SK-N-SH (cell line): ENCODE measurements at regions not wholly inside any gene's neighbourhood (a gene's known extent, or its start where the extent isn't known, plus 50 kb on each side); places are given as distances from the start of the nearest gene placed in this dataset.

ENCODE experiments used
- CTCF ChIA-PET: fragments of 300-600, 350-600 bp; formaldehyde crosslinking; extraction: SDS; loops from one replicate; lab custom pipeline; 2021; lab: Yijun Ruan, JAX
- POLR2A ChIA-PET: fragments of 350-600 bp; sonication (Branson Sonifier 250); formaldehyde crosslinking; extraction: SDS; loops from one replicate; lab custom pipeline; 2020; ENCODE audit warnings: antibody characterized with exemption, inconsistent platforms; lab: Yijun Ruan, JAX
- DNase-seq: peaks from one replicate; pipeline ENCODE4 v3.0.0; 2012
- H2AFZ ChIP-seq: fragments of 200-600 bp; sonication (generic); 2 replicates; pipeline ENCODE4 v1.8.1; 2016; ENCODE audit warnings: antibody characterized with exemption, mild to moderate bottlenecking, low read depth
- H3F3A ChIP-seq: fragments of 200-600 bp; sonication (generic); replicated peaks from 2 replicates; pipeline ENCODE3; 2016; ENCODE audit warnings: antibody characterized with exemption, mild to moderate bottlenecking; ENCODE audit not compliant: insufficient read depth
- H3K27ac ChIP-seq, 2 experiments: fragments of 200-500 bp in 1 of 2; fragments of 200-600 bp in 1 of 2; sonication (Bioruptor generic) in 1 of 2; sonication (generic), shearing (Covaris generic) in 1 of 2; 2 replicates each; pipeline versions ENCODE4 v1.5.1 to v1.6.1; 2014 to 2016; ENCODE audit warnings: low read depth in 2 of 2, inconsistent platforms in 1 of 2, low read length in 1 of 2, mild to moderate bottlenecking in 1 of 2, mixed read lengths in 1 of 2
- H3K27me3 ChIP-seq: fragments of 200-600 bp; sonication (generic), shearing (Covaris generic); 2 replicates; pipeline ENCODE4 v1.6.1; 2016; ENCODE audit warnings: mixed run types; ENCODE audit not compliant: insufficient read depth
- H3K36me3 ChIP-seq, 2 experiments: fragments of 200-500 bp in 1 of 2; fragments of 200-600 bp in 1 of 2; sonication (Bioruptor generic) in 1 of 2; sonication (generic) in 1 of 2; replicated peaks in 1 of 2; 2 replicates each; pipeline versions ENCODE3 to v1.5.1; 2014 to 2016; ENCODE audit warnings: low read length in 1 of 2, mild to moderate bottlenecking in 1 of 2; ENCODE audit not compliant: insufficient read depth in 2 of 2, control insufficient read depth in 1 of 2
- H3K4me1 ChIP-seq, 2 experiments: fragments of 200-500 bp in 1 of 2; fragments of 200-600 bp in 1 of 2; sonication (Bioruptor generic) in 1 of 2; sonication (generic), shearing (Covaris generic) in 1 of 2; 2 replicates each; pipeline versions ENCODE4 v1.5.1 to v1.6.1; 2014 to 2016; ENCODE audit warnings: low read depth in 1 of 2, low read length in 1 of 2, mixed run types in 1 of 2; ENCODE audit not compliant: insufficient read depth in 2 of 2, control insufficient read depth in 1 of 2
- H3K4me2 ChIP-seq: fragments of 200-600 bp; sonication (generic), shearing (Covaris generic); 2 replicates; pipeline ENCODE4 v1.6.1; 2017; ENCODE audit warnings: mixed run types
- H3K4me3 ChIP-seq, 2 experiments: fragments of 200-500 bp in 1 of 2; fragments of 200-600 bp in 1 of 2; sonication (Bioruptor generic) in 1 of 2; sonication (generic), shearing (Covaris generic) in 1 of 2; 2 replicates each; pipeline versions ENCODE4 v1.5.1 to v1.8.1; 2014 to 2016; ENCODE audit warnings: low read depth in 2 of 2, inconsistent platforms in 1 of 2, low read length in 1 of 2, mild to moderate bottlenecking in 1 of 2, mixed read lengths in 1 of 2, moderate library complexity in 1 of 2
- H3K79me2 ChIP-seq: fragments of 200-600 bp; sonication (generic); 2 replicates; pipeline ENCODE4 v1.8.1; 2017; ENCODE audit warnings: mild to moderate bottlenecking; ENCODE audit not compliant: insufficient read depth
- H3K9ac ChIP-seq: fragments of 200-600 bp; sonication (generic); 2 replicates; pipeline ENCODE4 v1.6.1; 2017; ENCODE audit warnings: mixed run types
- H3K9me2 ChIP-seq: fragments of 200-600 bp; sonication (generic); 2 replicates; pipeline ENCODE4 v1.6.1; 2017; ENCODE audit warnings: mixed run types
- H3K9me3 ChIP-seq: fragments of 200-600 bp; sonication (generic); 2 replicates; pipeline ENCODE4 v1.6.1; 2017; ENCODE audit warnings: mixed run types, mild to moderate bottlenecking, moderate library complexity
- H4K20me1 ChIP-seq: fragments of 200-600 bp; sonication (generic); 2 replicates; pipeline ENCODE4 v1.6.1; 2017; ENCODE audit warnings: mild to moderate bottlenecking, mixed run types; ENCODE audit not compliant: insufficient read depth
- CHD2 ChIP-seq: fragments of 150-350 bp; IDR thresholded peaks from 2 replicates; pipeline ENCODE4 v1.6.1; 2018; ENCODE audit warnings: low read length; ENCODE audit not compliant: partially characterized antibody
- ELF1 ChIP-seq: IDR thresholded peaks from 2 replicates; pipeline ENCODE4 v1.4.0; 2012
- EP300 ChIP-seq, 2 experiments: IDR thresholded peaks; 2 replicates each; pipeline versions ENCODE4 v1.4.0 to v1.6.1; 2012; ENCODE audit warnings: borderline replicate concordance in 1 of 2, low read depth in 1 of 2, low read length in 1 of 2
- FOXJ3 ChIP-seq: sonication (generic); formaldehyde crosslinking; IDR thresholded peaks from 2 replicates; pipeline ENCODE4 v1.5.1; 2020; ENCODE audit warnings: mild to moderate bottlenecking, missing genetic modification reagents
- GABPA ChIP-seq: IDR thresholded peaks from 2 replicates; pipeline ENCODE4 v1.4.0; 2012; ENCODE audit warnings: low read depth, mild to moderate bottlenecking
- GATA2 ChIP-seq: sonication (generic); formaldehyde crosslinking; IDR thresholded peaks from 2 replicates; pipeline ENCODE4 v1.5.0; 2020; ENCODE audit warnings: mild to moderate bottlenecking, missing genetic modification reagents
- IRF3 ChIP-seq: fragments of 150-350 bp; IDR thresholded peaks from 2 replicates; pipeline ENCODE4 v1.6.1; 2016; ENCODE audit warnings: mild to moderate bottlenecking, low read depth, low read length
- MAX ChIP-seq: IDR thresholded peaks from 2 replicates; pipeline ENCODE4 v1.4.0; 2012; ENCODE audit warnings: low read depth
- MEF2A ChIP-seq: IDR thresholded peaks from 2 replicates; pipeline ENCODE4 v1.4.0; 2012; ENCODE audit warnings: low read depth, borderline replicate concordance
- MXI1 ChIP-seq: IDR thresholded peaks from 2 replicates; pipeline ENCODE4 v1.6.1; 2012; ENCODE audit warnings: mild to moderate bottlenecking, low read depth, low read length, improper control_type of control experiment
- NFIC ChIP-seq: IDR thresholded peaks from 2 replicates; pipeline ENCODE4 v1.4.0; 2012; ENCODE audit warnings: borderline replicate concordance
- NRF1 ChIP-seq: IDR thresholded peaks from 2 replicates; pipeline ENCODE4 v1.6.1; 2012; ENCODE audit warnings: low read depth, mild to moderate bottlenecking, low read length
- PBX3 ChIP-seq: IDR thresholded peaks from 2 replicates; pipeline ENCODE4; 2012
- RCOR1 ChIP-seq: fragments of 150-350 bp; IDR thresholded peaks from 2 replicates; pipeline ENCODE4 v1.6.1; 2017; ENCODE audit warnings: antibody characterized with exemption, low read length
- RFX5 ChIP-seq: IDR thresholded peaks from 2 replicates; pipeline ENCODE4 v1.6.1; 2012; ENCODE audit warnings: mild to moderate bottlenecking, improper control_type of control experiment, low read length
- RXRA ChIP-seq: IDR thresholded peaks from 2 replicates; pipeline ENCODE4 v1.4.0; 2012; ENCODE audit warnings: low read depth, mild to moderate bottlenecking, borderline replicate concordance
- SIN3A ChIP-seq: IDR thresholded peaks from 2 replicates; pipeline ENCODE4 v1.6.1; 2012; ENCODE audit warnings: low read depth, mild to moderate bottlenecking, low read length, moderate library complexity, borderline replicate concordance
- TCF12 ChIP-seq: IDR thresholded peaks from 2 replicates; pipeline ENCODE4 v1.4.0; 2012
- YY1 ChIP-seq: IDR thresholded peaks from 2 replicates; pipeline ENCODE4 v1.4.0; 2012; ENCODE audit warnings: low read depth, mild to moderate bottlenecking
- ZBTB33 ChIP-seq: IDR thresholded peaks from 2 replicates; pipeline ENCODE4 v1.4.0; 2012; ENCODE audit warnings: low read depth, borderline replicate concordance
- WGBS: methylation state at CpG from one replicate; pipeline ENCODE4 v1.1.6; 2017; ENCODE audit warnings: low lambda C conversion rate; 5-methylcytosine and 5-hydroxymethylcytosine counted together

GRCh38 chr3:80052271-80052670 lies 284.5 kb upstream of the ROBO1 start:
- DNase-seq, result no peak
- Histone ChIP-seq H3K27ac (no peak overlapping the region), H3K36me3 (no peaks in the 10 kb centered on the region), H3F3A (no peaks in the 10 kb centered on the region), H3K4me1 (no peaks in the 10 kb centered on the region), H3K9ac (no peak overlapping the region), H4K20me1 (no peaks in the 10 kb centered on the region), H3K79me2 (no peaks in the 10 kb centered on the region), H3K4me2 (no peak overlapping the region), H3K9me2 (no peaks in the 10 kb centered on the region; the same call in 1 of the 2 replicates), H2AFZ (no peak overlapping the region), H3K4me3 (no peak overlapping the region), H3K27me3 (no peaks in the 10 kb centered on the region), H3K9me3 (no peaks in the 10 kb centered on the region)
- no peak for TF ChIP-seq ELF1
- no peak for TF ChIP-seq SIN3A
- no peak for TF ChIP-seq EP300 (IDR thresholded peaks at IDR 0.05; ENCODE audit: borderline replicate concordance in 1 of 2, low read depth in 1 of 2, low read length in 1 of 2)
- no peak for TF ChIP-seq GABPA
- no peak for TF ChIP-seq MAX
- no peak for TF ChIP-seq FOXJ3
- TF ChIP-seq RFX5, result no peak
- TF ChIP-seq MEF2A, result no peak
- TF ChIP-seq PBX3, result no peak
- TF ChIP-seq NFIC, result no peak
- TF ChIP-seq IRF3, result no peak
- TF ChIP-seq YY1, result no peak
- no peak for TF ChIP-seq RCOR1
- TF ChIP-seq RXRA, result no peak
- no peak for TF ChIP-seq TCF12
- no peak for TF ChIP-seq NRF1
- no peak for TF ChIP-seq GATA2 (CRISPR knock-in tag)
- no peak for TF ChIP-seq CHD2
- TF ChIP-seq MXI1, result no peak
- TF ChIP-seq ZBTB33, result no peak
- POLR2A ChIA-PET, result no interaction called here
- WGBS, result 75% methylated on average over 12 of the region's 16 CpGs
- CTCF ChIA-PET, result no interaction called here
